NCI-H1694 (cell line): ENCODE measurements at regions not wholly inside any gene's neighbourhood (a gene's known extent, or its start where the extent isn't known, plus 50 kb on each side); places are given as distances from the start of the nearest gene placed in this dataset.
"Not testable (repeated sequence)": the region's sequence is repeated elsewhere in the genome, so short reads cannot be mapped to it uniquely, and the experiment has no call there.

ENCODE experiments used
- DNase-seq: peaks from one replicate; lab custom pipeline; 2025; lab: John Stamatoyannopoulos, UW

GRCh38 chr5:21058289-21058688 lies 1070.3 kb upstream of the CDH18 start:
- DNase-seq = no peak

GRCh38 chr5:21051945-21052344 lies 1063.9 kb upstream of the CDH18 start:
- no peak for DNase-seq

- no peak for DNase-seq
These were observed 1061.9 kb upstream of the CDH18 start for GRCh38 chr5:21049901-21050300.

GRCh38 chr5:21030981-21031380 lies 1043.0 kb upstream of the CDH18 start:
- no peak for DNase-seq

GRCh38 chr5:21024966-21025365 lies 1037.0 kb upstream of the CDH18 start:
- no peak for DNase-seq

- DNase-seq = no peak
These were observed 1025.2 kb upstream of the CDH18 start for GRCh38 chr5:21013237-21013636.

GRCh38 chr5:21007781-21008180 lies 1019.8 kb upstream of the CDH18 start:
- no peak for DNase-seq

GRCh38 chr5:20988933-20989332 lies 1000.9 kb upstream of the CDH18 start:
- not testable (repeated sequence) for DNase-seq

- no peak for DNase-seq
These were observed 997.8 kb upstream of the CDH18 start for GRCh38 chr5:20985754-20986153.

- no peak for DNase-seq
These were observed 986.4 kb upstream of the CDH18 start for GRCh38 chr5:20974426-20974825.

GRCh38 chr5:20972419-20972925 lies 984.5 kb upstream of the CDH18 start:
- DNase-seq = peak; percentile 29

GRCh38 chr5:20959347-20959746 lies 971.3 kb upstream of the CDH18 start:
- no peak for DNase-seq

- no peak for DNase-seq
These were observed 970.6 kb upstream of the CDH18 start for GRCh38 chr5:20958641-20959040.

- DNase-seq = no peak
These were observed 968.1 kb upstream of the CDH18 start for GRCh38 chr5:20956134-20956533.

GRCh38 chr5:20949636-20950035 lies 961.6 kb upstream of the CDH18 start:
- DNase-seq = no peak

- DNase-seq = not testable (repeated sequence)
These were observed 955.4 kb upstream of the CDH18 start for GRCh38 chr5:20943183-20943971.

- not testable (repeated sequence) for DNase-seq
These were observed 954.6 kb upstream of the CDH18 start for GRCh38 chr5:20942603-20943002.

GRCh38 chr5:20940786-20941185 lies 952.8 kb upstream of the CDH18 start:
- DNase-seq = not testable (repeated sequence)

- DNase-seq = not testable (repeated sequence)
These were observed 902.9 kb upstream of the CDH18 start for GRCh38 chr5:20890936-20891335.

GRCh38 chr5:20875726-20876125 lies 887.7 kb upstream of the CDH18 start:
- DNase-seq = not testable (repeated sequence)

GRCh38 chr5:20865892-20866291 lies 877.9 kb upstream of the CDH18 start:
- not testable (repeated sequence) for DNase-seq

- peak; percentile 6 for DNase-seq
These were observed 845.2 kb upstream of the CDH18 start for GRCh38 chr5:20833081-20833627.
